DOHH2 (cell line): ENCODE measurements at regions not wholly inside any gene's neighbourhood (a gene's known extent, or its start where the extent isn't known, plus 50 kb on each side); places are given as distances from the start of the nearest gene placed in this dataset.
A peak's percentile ranks its signal among the peaks of the same experiment; 100 is the strongest.

Source experiments
- H3F3A ChIP-seq: fragments of 200-600 bp; sonication (generic), shearing (Covaris generic); 2 replicates; pipeline ENCODE4 v1.6.0; 2016; ENCODE audit warnings: antibody characterized with exemption, mild to moderate bottlenecking; ENCODE audit not compliant: control insufficient read depth, insufficient read depth
- H3K27ac ChIP-seq: fragments of 200-600 bp; sonication (generic); 2 replicates; pipeline ENCODE4 v1.5.1; 2014; ENCODE audit warnings: low read depth, mild to moderate bottlenecking, low read length, moderate library complexity
- H3K27me3 ChIP-seq: fragments of 200-600 bp; sonication (generic); 2 replicates; pipeline ENCODE4 v1.6.1; 2014; ENCODE audit warnings: mild to moderate bottlenecking, low read length, mixed read lengths; ENCODE audit not compliant: control insufficient read depth
- H3K36me3 ChIP-seq: fragments of 200-600 bp; sonication (generic); 2 replicates; pipeline ENCODE4 v1.6.1; 2014; ENCODE audit warnings: mild to moderate bottlenecking, low read length, moderate library complexity, mixed read lengths; ENCODE audit not compliant: control insufficient read depth
- H3K4me1 ChIP-seq: fragments of 200-600 bp; sonication (generic); 2 replicates; pipeline ENCODE4 v1.6.1; 2014; ENCODE audit warnings: mild to moderate bottlenecking, low read length, mixed read lengths; ENCODE audit not compliant: control insufficient read depth
- H3K4me2 ChIP-seq: fragments of 200-600 bp; sonication (generic); 2 replicates; pipeline ENCODE4 v1.6.0; 2014; ENCODE audit warnings: mild to moderate bottlenecking, low read length, moderate library complexity
- H3K4me3 ChIP-seq: fragments of 200-600 bp; sonication (generic); 2 replicates; pipeline ENCODE4 v1.5.1; 2014; ENCODE audit warnings: mild to moderate bottlenecking, low read length, mixed read lengths
- H3K79me2 ChIP-seq: fragments of 200-600 bp; sonication (generic); 2 replicates; pipeline ENCODE4 v1.6.1; 2014; ENCODE audit warnings: mild to moderate bottlenecking, low read length, mixed read lengths; ENCODE audit not compliant: control insufficient read depth
- H3K9me2 ChIP-seq: fragments of 200-600 bp; sonication (generic); replicated peaks from 2 replicates; pipeline ENCODE4 v1.6.1; 2014; ENCODE audit warnings: mild to moderate bottlenecking, low read length, mixed read lengths; ENCODE audit not compliant: control insufficient read depth
- H3K9me3 ChIP-seq: fragments of 200-600 bp; sonication (generic); 2 replicates; pipeline ENCODE4 v1.6.1; 2014; ENCODE audit warnings: antibody characterized with exemption, low read length, mixed read lengths; ENCODE audit not compliant: control insufficient read depth, insufficient read depth
- H4K20me1 ChIP-seq: fragments of 200-600 bp; sonication (generic); 2 replicates; pipeline ENCODE4 v1.6.0; 2014; ENCODE audit warnings: low read depth, mild to moderate bottlenecking, antibody characterized with exemption, low read length, moderate library complexity; ENCODE audit not compliant: control insufficient read depth, insufficient read depth
- CTCF ChIP-seq: fragments of 200-600 bp; sonication (generic); IDR thresholded peaks from one replicate; pipeline ENCODE4 v1.5.1; 2014; ENCODE audit warnings: antibody characterized with exemption, mild to moderate bottlenecking, low read depth, low read length; ENCODE audit not compliant: poor library complexity, severe bottlenecking
- EZH2phosphoT487 ChIP-seq: fragments of 200-600 bp; sonication (generic); IDR thresholded peaks from 2 replicates; pipeline ENCODE4 v1.6.1; 2017; ENCODE audit warnings: borderline replicate concordance, mild to moderate bottlenecking, antibody characterized with exemption, low read length, moderate library complexity, mixed read lengths

- no peak overlapping the region for H3K4me3 ChIP-seq
These were observed 244.5 kb downstream of the DPY19L2 start for GRCh38 chr12:63423839-63424238.

GRCh38 chr12:63420206-63420644, 248.1 kb downstream of the DPY19L2 start:
- Histone ChIP-seq H3K9me2 (no peaks in the 10 kb centered on the region), H3K9me3 (peaks cover 3% of the 10 kb centered on the region; the same call in 1 of the 2 replicates), H3K4me2 (no peak overlapping the region)

More at GRCh38 chr12:63423839-63424238, 244.5 kb downstream of the DPY19L2 start:
- TF ChIP-seq CTCF (no peak), EZH2phosphoT487 (no peak)
- H3K27ac ChIP-seq, result no peak overlapping the region
- no peaks in the 10 kb centered on the region for H3K4me1 ChIP-seq
- H3K9me2 ChIP-seq, result no peaks in the 10 kb centered on the region
- H3K27me3 ChIP-seq, result no peaks in the 10 kb centered on the region
- H3K4me2 ChIP-seq, result no peak overlapping the region
- H3K36me3 ChIP-seq, result no peaks in the 10 kb centered on the region
- H3F3A ChIP-seq, result no peaks in the 10 kb centered on the region
- H3K79me2 ChIP-seq, result no peaks in the 10 kb centered on the region
- no peaks in the 10 kb centered on the region for H4K20me1 ChIP-seq
- no peaks in the 10 kb centered on the region for H3K9me3 ChIP-seq

GRCh38 chr12:63419154-63419553, 249.1 kb downstream of the DPY19L2 start:
- Histone ChIP-seq H3K27me3 (no peaks in the 10 kb centered on the region), H3K79me2 (no peaks in the 10 kb centered on the region), H3K36me3 (no peaks in the 10 kb centered on the region), H3K9me2 (no peaks in the 10 kb centered on the region), H4K20me1 (no peaks in the 10 kb centered on the region), H3K4me2 (no peak overlapping the region), H3K4me1 (no peaks in the 10 kb centered on the region), H3F3A (no peaks in the 10 kb centered on the region), H3K9me3 (peaks cover 3% of the 10 kb centered on the region; the same call in 1 of the 2 replicates), H3K27ac (no peak overlapping the region), H3K4me3 (no peak overlapping the region)
- TF ChIP-seq CTCF (no peak), EZH2phosphoT487 (no peak)

More at GRCh38 chr12:63420206-63420644, 248.1 kb downstream of the DPY19L2 start:
- TF ChIP-seq EZH2phosphoT487 (no peak), CTCF (peak; percentile 83)
- H3K4me3 ChIP-seq, result no peak overlapping the region
- H3K79me2 ChIP-seq, result no peaks in the 10 kb centered on the region
- H3K27me3 ChIP-seq, result no peaks in the 10 kb centered on the region
- no peaks in the 10 kb centered on the region for H3K36me3 ChIP-seq
- H3K27ac ChIP-seq, result no peak overlapping the region
- no peaks in the 10 kb centered on the region for H3K4me1 ChIP-seq
- no peaks in the 10 kb centered on the region for H4K20me1 ChIP-seq
- no peaks in the 10 kb centered on the region for H3F3A ChIP-seq
